ENCODE measurements at regions not wholly inside any gene's neighbourhood (a gene's known extent, or its start where the extent isn't known, plus 50 kb on each side); places are given as distances from the start of the nearest gene placed in this dataset.

DNA sequence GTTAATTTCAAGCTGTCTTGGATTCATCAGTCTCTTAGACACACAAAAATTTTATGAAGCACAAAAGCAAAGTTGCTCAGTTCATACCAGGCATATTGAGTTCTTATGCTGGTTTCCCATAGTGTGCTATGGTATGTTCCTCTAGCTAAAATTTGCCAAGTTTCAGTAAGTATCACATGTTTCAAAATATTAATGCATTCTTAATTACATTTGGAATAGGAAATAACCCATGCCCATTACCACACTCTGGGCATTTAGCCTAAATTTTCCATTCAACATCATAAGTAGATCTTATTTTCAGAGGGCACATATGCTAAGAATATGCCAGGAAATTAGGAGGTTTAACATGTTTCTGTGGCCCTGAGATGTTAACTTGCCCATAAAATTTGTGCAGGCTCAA is 289.9 kb downstream of the SHOX2 start (continued):
- TF ChIP-seq, protein P1, sequence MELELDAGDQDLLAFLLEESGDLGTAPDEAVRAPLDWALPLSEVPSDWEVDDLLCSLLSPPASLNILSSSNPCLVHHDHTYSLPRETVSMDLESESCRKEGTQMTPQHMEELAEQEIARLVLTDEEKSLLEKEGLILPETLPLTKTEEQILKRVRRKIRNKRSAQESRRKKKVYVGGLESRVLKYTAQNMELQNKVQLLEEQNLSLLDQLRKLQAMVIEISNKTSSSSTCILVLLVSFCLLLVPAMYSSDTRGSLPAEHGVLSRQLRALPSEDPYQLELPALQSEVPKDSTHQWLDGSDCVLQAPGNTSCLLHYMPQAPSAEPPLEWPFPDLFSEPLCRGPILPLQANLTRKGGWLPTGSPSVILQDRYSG (tag; conservative IDR thresholded peaks at IDR 0.05; ENCODE audit: low read depth): no peak

DNA sequence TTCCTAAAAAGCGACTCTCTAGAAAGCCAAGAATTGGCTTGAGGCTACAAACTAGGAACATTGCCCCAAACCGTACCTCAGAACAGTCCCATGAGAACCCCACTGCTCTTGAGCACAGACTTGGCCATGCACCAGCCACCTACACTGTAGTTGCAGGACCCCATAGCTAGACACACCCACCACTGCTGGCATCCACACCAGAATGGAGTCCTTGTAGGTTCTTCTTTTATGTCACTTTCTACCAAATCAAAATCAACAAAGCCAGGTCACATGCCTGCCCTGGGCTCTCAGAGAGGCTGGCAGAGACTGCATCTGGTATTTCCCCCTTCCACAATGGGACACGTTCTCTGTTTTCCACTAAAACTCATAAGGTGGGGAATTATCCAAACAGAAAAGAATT is 290.5 kb downstream of the SHOX2 start:
- ATAC-seq (no peak), FAIRE-seq (no peak), DNase-seq (ENCODE audit: extremely low read depth in 1 of 4, low spot score in 3 of 4) (no peak)
- H3K4me2 ChIP-seq (ENCODE audit: insufficient read depth, low read length): no peak overlapping the region
- 2% methylated on average over 3 of the region's 3 CpGs for WGBS (ENCODE audit: insufficient coverage, low coverage, missing lambda C conversion rate)
- ChIA-PET POLR2A (no interaction called here), CTCF (ENCODE audit: low intra/inter-chr PET ratio) (no interaction called here)
- H3K4me3 ChIP-seq: no peak overlapping the region
- in situ Hi-C loops (cut with MboI) (no loop called here), intact Hi-C loops (cut with micrococcal nuclease) (no loop called here)
- no peaks in the 10 kb centered on the region for H3K9me3 ChIP-seq (replicated peaks; ENCODE audit: control insufficient read depth, insufficient read depth, low read depth, low read length)
- TF ChIP-seq GMEB1 (CRISPR knock-in tag; IDR thresholded peaks at IDR 0.05): no peak
- H3K27ac ChIP-seq (ENCODE audit: extremely low read depth, low read depth, low read length): no peak overlapping the region
- H3K27me3 ChIP-seq (ENCODE audit: control insufficient read depth in 2 of 2, insufficient read depth in 2 of 2, low read length in 2 of 2): no peaks in the 10 kb centered on the region; a peak in 1 of 5 replicates
- H3K36me3 ChIP-seq (ENCODE audit: control insufficient read depth, insufficient read depth, low read length): no peaks in the 10 kb centered on the region
- H4K20me1 ChIP-seq (replicated peaks; ENCODE audit: control insufficient read depth, insufficient read depth, low read length): no peaks in the 10 kb centered on the region
- H2AFZ ChIP-seq (ENCODE audit: low read depth, low read length): no peak overlapping the region
- no peaks in the 10 kb centered on the region for H3K9me1 ChIP-seq (ENCODE audit: control insufficient read depth, insufficient read depth, low read length)
- H3K79me2 ChIP-seq (ENCODE audit: control insufficient read depth, insufficient read depth, low read length): no peaks in the 10 kb centered on the region
- no peaks in the 10 kb centered on the region for H3K4me1 ChIP-seq (replicated peaks in 1 of 2; ENCODE audit: control insufficient read depth in 2 of 2, insufficient read depth in 2 of 2, low read length in 2 of 2)
- no peak overlapping the region for H3K9ac ChIP-seq (ENCODE audit: insufficient read depth in 1 of 2, low read depth in 2 of 2, low read length in 2 of 2)
- BruUV-seq (replicated peaks): no TSS peak
